Spleen (tissue), 7 donors: ENCODE measurements at regions not wholly inside any gene's neighbourhood (a gene's known extent, or its start where the extent isn't known, plus 50 kb on each side); places are given as distances from the start of the nearest gene placed in this dataset.

Experiments used
- CTCF ChIP-seq, 11 experiments: fragments of 200-600 bp in 7 of 11; fragments of 450-650 bp in 4 of 11; sonication (generic) in 4 of 11; IDR thresholded peaks in 8 of 11; conservative IDR thresholded peaks in 3 of 11; 1 replicate in 7 of 11; 2 replicates in 4 of 11; pipeline versions ENCODE4 v1.4.0 to v1.8.0; 2016 to 2021; ENCODE audit warnings: antibody characterized with exemption in 11 of 11, inconsistent platforms in 4 of 11, mild to moderate bottlenecking in 1 of 11
- POLR2AphosphoS5 ChIP-seq, 3 donors: sonication (generic); formaldehyde crosslinking; IDR thresholded peaks; one replicate each; pipeline ENCODE4 v1.5.1; 2017; ENCODE audit warnings: antibody characterized with exemption in 3 of 3
- donor health status: DM: no; HTN: no; CAD: no; lungs with moderate emphysema.
- donor health status: DM: no; HTN: no; CAD: no.
- donor health status: DM: no; HTN: no; CAD: no.

- TF ChIP-seq CTCF (IDR thresholded peaks at IDR 0.05 in 8 of 11, conservative IDR thresholded peaks at IDR 0.05 in 3 of 11) (no peak), POLR2AphosphoS5 (IDR thresholded peaks at IDR 0.05) (no peak)
Observed at GRCh38 chr1:83006271-83006670, 992.7 kb downstream of the TTLL7 start.
